Lung (tissue), 11 donors: ENCODE measurements at regions not wholly inside any gene's neighbourhood (a gene's known extent, or its start where the extent isn't known, plus 50 kb on each side); places are given as distances from the start of the nearest gene placed in this dataset.

ENCODE experiments used
- ATAC-seq: fragments of 200-7000 bp; cut with Tn5 transposase; one replicate; pipeline ENCODE4 v1.9.1; 2020; ENCODE audit warnings: moderate number of reproducible peaks; ENCODE audit not compliant: insufficient read depth, low FRiP score
- DNase-seq, 3 donors: peaks; one replicate each; pipeline ENCODE4 v3.0.0-alpha.2; 2013 to 2017
- H3K27ac ChIP-seq, 2 donors: one replicate each; pipeline ENCODE4 v1.5.1; 2013; ENCODE audit warnings: mild to moderate bottlenecking in 2 of 2, moderate library complexity in 2 of 2, control low read depth in 1 of 2, inconsistent platforms in 1 of 2, low read depth in 1 of 2, low read length in 1 of 2
- H3K27me3 ChIP-seq, 3 donors: one replicate each; pipeline ENCODE4 v1.5.1; 2013; ENCODE audit warnings: low read length in 2 of 3; ENCODE audit not compliant: control insufficient read depth in 3 of 3, insufficient read depth in 3 of 3
- H3K36me3 ChIP-seq, 4 donors: one replicate each; pipeline ENCODE4 v1.5.1; 2013; ENCODE audit warnings: low read length in 4 of 4, mild to moderate bottlenecking in 1 of 4, moderate library complexity in 1 of 4; ENCODE audit not compliant: control insufficient read depth in 4 of 4, insufficient read depth in 4 of 4
- H3K4me1 ChIP-seq, 5 donors: one replicate each; pipeline ENCODE4 v1.5.1; 2013; ENCODE audit warnings: low read length in 5 of 5, mild to moderate bottlenecking in 2 of 5, moderate library complexity in 1 of 5; ENCODE audit not compliant: control insufficient read depth in 5 of 5, insufficient read depth in 5 of 5
- H3K4me3 ChIP-seq: one replicate; pipeline ENCODE4 v1.5.1; 2013; ENCODE audit warnings: mild to moderate bottlenecking, control low read depth, moderate library complexity
- H3K9ac ChIP-seq, 2 donors: one replicate each; pipeline ENCODE4 v1.5.1; 2013; ENCODE audit warnings: low read length in 2 of 2, control low read depth in 1 of 2; ENCODE audit not compliant: insufficient read depth in 1 of 2
- H3K9me3 ChIP-seq, 4 donors: one replicate each; pipeline ENCODE4 v1.5.1; 2013; ENCODE audit warnings: low read length in 3 of 4, mild to moderate bottlenecking in 1 of 4, moderate library complexity in 1 of 4; ENCODE audit not compliant: control insufficient read depth in 4 of 4, insufficient read depth in 3 of 4
- WGBS, 2 donors: extraction: QIAGEN DNeasy Blood & Tissue Kit; methylation state at CpG; one replicate each; pipeline ENCODE4 v1.1.7; 2013; 5-methylcytosine and 5-hydroxymethylcytosine counted together
- TF ChIP-seq, protein P1 (sequence below): IDR thresholded peaks from 2 replicates; pipeline ENCODE4 v1.5.1; 2012; ENCODE audit warnings: mild to moderate bottlenecking; ENCODE audit errors: control extremely low read depth, extremely low read depth
- donor health status: control.
- donor health status: control.
- donor health status: Bipolar disorder and iron deficiency.
- donor health status: healthy.
- donor health status: DM: yes; HTN: yes; CAD: no.

DNA sequence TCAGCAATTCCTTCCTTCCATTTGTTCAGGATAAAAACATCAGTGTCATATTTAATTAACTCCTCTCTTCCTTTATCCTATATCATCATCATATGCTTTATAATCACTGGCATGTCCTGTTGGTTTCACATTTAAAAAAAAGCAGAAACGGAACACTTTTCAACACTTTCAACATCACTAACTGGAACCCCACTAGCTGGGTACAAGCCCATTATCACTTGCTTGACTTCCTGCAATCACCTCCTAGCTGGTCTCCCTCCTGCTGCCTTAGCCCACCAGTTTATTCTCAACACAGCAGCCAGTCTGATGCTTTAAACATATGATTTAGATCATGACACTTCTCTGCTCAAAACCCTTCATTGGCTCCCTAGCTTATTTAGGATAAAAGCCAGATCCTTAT is 116.4 kb upstream of the LSM6 start:
- Histone ChIP-seq H3K4me1 (peaks cover 0 to 1% (median 0%) of the 10 kb centered on the region in 5 donors), H3K36me3 (no peaks in the 10 kb centered on the region), H3K9ac (no peak overlapping the region), H3K27ac (no peak overlapping the region), H3K9me3 (no peaks in the 10 kb centered on the region), H3K4me3 (no peak overlapping the region), H3K27me3 (no peaks in the 10 kb centered on the region)
- DNase-seq (no peak), ATAC-seq (no peak)
- WGBS, 2 donors, result 58 to 70% methylated on average over 1 of the region's 1 CpG
- TF ChIP-seq, protein P1, sequence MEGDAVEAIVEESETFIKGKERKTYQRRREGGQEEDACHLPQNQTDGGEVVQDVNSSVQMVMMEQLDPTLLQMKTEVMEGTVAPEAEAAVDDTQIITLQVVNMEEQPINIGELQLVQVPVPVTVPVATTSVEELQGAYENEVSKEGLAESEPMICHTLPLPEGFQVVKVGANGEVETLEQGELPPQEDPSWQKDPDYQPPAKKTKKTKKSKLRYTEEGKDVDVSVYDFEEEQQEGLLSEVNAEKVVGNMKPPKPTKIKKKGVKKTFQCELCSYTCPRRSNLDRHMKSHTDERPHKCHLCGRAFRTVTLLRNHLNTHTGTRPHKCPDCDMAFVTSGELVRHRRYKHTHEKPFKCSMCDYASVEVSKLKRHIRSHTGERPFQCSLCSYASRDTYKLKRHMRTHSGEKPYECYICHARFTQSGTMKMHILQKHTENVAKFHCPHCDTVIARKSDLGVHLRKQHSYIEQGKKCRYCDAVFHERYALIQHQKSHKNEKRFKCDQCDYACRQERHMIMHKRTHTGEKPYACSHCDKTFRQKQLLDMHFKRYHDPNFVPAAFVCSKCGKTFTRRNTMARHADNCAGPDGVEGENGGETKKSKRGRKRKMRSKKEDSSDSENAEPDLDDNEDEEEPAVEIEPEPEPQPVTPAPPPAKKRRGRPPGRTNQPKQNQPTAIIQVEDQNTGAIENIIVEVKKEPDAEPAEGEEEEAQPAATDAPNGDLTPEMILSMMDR, result no peak

DNA sequence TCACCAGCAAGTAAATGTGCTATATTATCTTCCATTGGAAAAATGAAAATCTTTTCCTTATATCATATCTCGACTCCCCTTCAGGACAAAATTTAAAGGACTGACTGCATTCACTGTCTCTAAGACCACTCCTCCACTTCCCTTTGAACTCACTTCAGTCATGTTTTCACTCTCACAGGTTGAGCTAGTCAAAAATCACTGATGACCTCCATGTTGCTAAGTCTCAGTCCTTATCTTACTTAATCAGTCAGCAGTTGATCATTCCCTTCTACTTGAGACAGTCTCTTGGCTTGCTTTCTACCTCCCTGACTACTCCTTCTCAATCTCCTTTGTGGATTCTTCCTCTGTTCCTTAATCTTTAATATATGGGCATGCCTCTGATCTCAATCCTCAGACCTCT is 117.0 kb upstream of the LSM6 start:
- ATAC-seq, result no peak
- DNase-seq, result no peak
- no peak overlapping the region for H3K9ac ChIP-seq
- H3K9me3 ChIP-seq, result no peaks in the 10 kb centered on the region
- TF ChIP-seq, protein P1, result no peak
- H3K36me3 ChIP-seq, result no peaks in the 10 kb centered on the region
- peaks cover 0 to 1% (median 0%) of the 10 kb centered on the region in 5 donors for H3K4me1 ChIP-seq
- H3K27me3 ChIP-seq, result no peaks in the 10 kb centered on the region
- no peak overlapping the region for H3K4me3 ChIP-seq
- 74 to 100% methylated on average over 1 of the region's 1 CpG for WGBS, 2 donors
- no peak overlapping the region for H3K27ac ChIP-seq

DNA sequence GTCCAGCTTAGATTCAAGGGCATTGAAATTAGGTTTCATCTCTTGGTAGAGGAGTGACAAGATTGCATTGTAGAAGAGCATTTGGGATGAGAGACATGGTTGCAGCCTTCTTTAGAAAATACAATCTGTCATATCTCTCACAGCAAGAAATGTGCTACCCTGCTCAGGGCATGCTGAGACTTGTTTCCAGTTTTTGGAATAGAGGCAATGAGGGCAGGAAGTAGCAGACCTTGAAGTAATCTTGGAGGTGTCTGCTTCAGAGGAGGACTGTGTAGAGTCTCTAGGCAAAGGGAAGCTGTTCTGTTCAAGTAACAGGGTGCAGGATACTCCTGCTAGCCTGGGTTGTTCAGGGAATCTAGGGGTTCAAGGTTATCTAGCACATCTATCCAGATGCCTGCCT is 116.1 kb upstream of the ZNF827 start:
- Histone ChIP-seq H3K9me3 (peaks cover 0 to 2% (median 0%) of the 10 kb centered on the region in 4 donors), H3K27me3 (no peaks in the 10 kb centered on the region), H3K27ac (no peak overlapping the region), H3K4me1 (peaks cover 0 to 1% (median 0%) of the 10 kb centered on the region in 5 donors), H3K36me3 (no peaks in the 10 kb centered on the region), H3K4me3 (no peak overlapping the region), H3K9ac (no peak overlapping the region)
- DNase-seq (no peak), ATAC-seq (no peak)
- TF ChIP-seq, protein P1, result no peak

DNA sequence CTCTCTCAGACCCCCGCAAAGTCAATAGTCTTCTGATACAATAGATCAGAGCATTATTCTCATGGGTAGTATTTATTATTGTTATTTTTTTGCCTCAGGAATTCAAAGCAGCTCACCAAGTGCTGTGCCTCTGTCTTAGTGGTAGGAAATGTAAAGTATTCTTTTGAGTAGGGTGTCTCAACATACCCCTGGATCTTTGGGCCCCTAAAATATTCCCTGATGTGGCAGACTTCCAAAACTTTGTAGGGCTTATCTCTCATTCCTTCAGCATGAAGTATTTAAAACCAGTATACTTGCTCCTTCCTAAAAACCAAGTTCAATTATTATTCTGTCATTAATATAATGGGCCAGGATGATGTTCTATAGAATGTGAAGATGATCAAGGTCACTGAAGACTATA is 115.3 kb upstream of the ZNF827 start:
- Histone ChIP-seq H3K9ac (no peak overlapping the region), H3K4me3 (no peak overlapping the region), H3K36me3 (no peaks in the 10 kb centered on the region), H3K27me3 (no peaks in the 10 kb centered on the region), H3K9me3 (peaks cover 0 to 2% (median 0%) of the 10 kb centered on the region in 4 donors), H3K27ac (no peak overlapping the region), H3K4me1 (no peaks in the 10 kb centered on the region)
- ATAC-seq, result no peak
- WGBS, 2 donors, result 97 to 99% methylated on average over 1 of the region's 1 CpG
- DNase-seq, result no peak
- TF ChIP-seq, protein P1, result no peak
